Liver (tissue), 8 donors: ENCODE measurements at regions not wholly inside any gene's neighbourhood (a gene's known extent, or its start where the extent isn't known, plus 50 kb on each side); places are given as distances from the start of the nearest gene placed in this dataset.

Source experiments
- DNase-seq: peaks from one replicate; pipeline ENCODE4 v3.0.0-alpha.2; 2017; ENCODE audit warnings: low spot score
- H3K27ac ChIP-seq, 2 donors: one replicate each; pipeline ENCODE4 v1.7.0; 2013; ENCODE audit warnings: inconsistent platforms in 2 of 2, low read length in 2 of 2, control low read depth in 1 of 2, low read depth in 1 of 2, mild to moderate bottlenecking in 1 of 2
- H3K27me3 ChIP-seq, 4 donors: one replicate each; pipeline versions ENCODE4 v1.6.1 to v1.7.0; 2013; ENCODE audit warnings: low read length in 3 of 4, inconsistent platforms in 1 of 4, mild to moderate bottlenecking in 1 of 4, moderate library complexity in 1 of 4; ENCODE audit not compliant: control insufficient read depth in 4 of 4, insufficient read depth in 4 of 4
- H3K36me3 ChIP-seq, 4 donors: one replicate each; pipeline versions ENCODE4 v1.6.1 to v1.7.0; 2013; ENCODE audit warnings: low read length in 3 of 4, mild to moderate bottlenecking in 3 of 4, low read depth in 1 of 4, moderate library complexity in 1 of 4; ENCODE audit not compliant: control insufficient read depth in 4 of 4, insufficient read depth in 3 of 4
- H3K4me1 ChIP-seq, 4 donors: one replicate each; pipeline versions ENCODE4 v1.6.1 to v1.7.0; 2013; ENCODE audit warnings: low read length in 3 of 4, mild to moderate bottlenecking in 3 of 4, moderate library complexity in 1 of 4; ENCODE audit not compliant: control insufficient read depth in 4 of 4, insufficient read depth in 4 of 4
- H3K4me3 ChIP-seq, 3 donors: one replicate each; pipeline versions ENCODE4 v1.6.1 to v1.7.0; 2013; ENCODE audit warnings: low read length in 3 of 3, control low read depth in 1 of 3, low read depth in 1 of 3, mild to moderate bottlenecking in 1 of 3
- H3K9ac ChIP-seq, 2 donors: one replicate each; pipeline ENCODE4 v1.7.0; 2013; ENCODE audit warnings: low read length in 2 of 2, mild to moderate bottlenecking in 2 of 2, moderate library complexity in 2 of 2, control low read depth in 1 of 2, low read depth in 1 of 2
- H3K9me3 ChIP-seq, 4 donors: one replicate each; pipeline versions ENCODE4 v1.6.1 to v1.7.0; 2013; ENCODE audit warnings: low read length in 3 of 4; ENCODE audit not compliant: control insufficient read depth in 4 of 4
- ATF3 ChIP-seq: IDR thresholded peaks from 2 replicates; pipeline ENCODE4 v1.6.1; 2016; ENCODE audit warnings: antibody characterized with exemption
- CTCF ChIP-seq: fragments of 150-350 bp; IDR thresholded peaks from 2 replicates; pipeline ENCODE4 v1.5.1; 2017; ENCODE audit warnings: improper control_type of control experiment, low read depth, low read length; ENCODE audit not compliant: missing input control
- FOXA1 ChIP-seq: IDR thresholded peaks from 2 replicates; pipeline ENCODE4 v1.6.1; 2016; ENCODE audit warnings: antibody characterized with exemption
- FOXA2 ChIP-seq: IDR thresholded peaks from 2 replicates; pipeline ENCODE4 v1.6.1; 2016; ENCODE audit warnings: antibody characterized with exemption
- HNF4A ChIP-seq, 2 donors: conservative IDR thresholded peaks; 2 replicates each; pipeline ENCODE4 v1.6.1; 2016; ENCODE audit warnings: antibody characterized with exemption in 2 of 2, mild to moderate bottlenecking in 2 of 2
- HNF4G ChIP-seq: IDR thresholded peaks from 2 replicates; pipeline ENCODE4 v1.6.1; 2016; ENCODE audit warnings: antibody characterized with exemption
- RXRA ChIP-seq, 2 donors: IDR thresholded peaks; 2 replicates each; pipeline ENCODE4 v1.6.1; 2017 to 2018; ENCODE audit warnings: antibody characterized with exemption in 2 of 2, mild to moderate bottlenecking in 1 of 2
- YY1 ChIP-seq: IDR thresholded peaks from 2 replicates; pipeline ENCODE4 v1.6.1; 2016; ENCODE audit warnings: antibody characterized with exemption, mild to moderate bottlenecking
- WGBS: extraction: QIAGEN DNeasy Blood & Tissue Kit; methylation state at CpG from one replicate; pipeline ENCODE4 v1.1.7; 2013; 5-methylcytosine and 5-hydroxymethylcytosine counted together
- TF ChIP-seq, protein P1 (sequence below): IDR thresholded peaks from 2 replicates; pipeline ENCODE4 v1.6.1; 2016; ENCODE audit warnings: antibody characterized with exemption
- donor health status: healthy.
- donor health status: healthy.
- donor health status: healthy.
- donor health status: healthy.
- donor health status: healthy.

DNA sequence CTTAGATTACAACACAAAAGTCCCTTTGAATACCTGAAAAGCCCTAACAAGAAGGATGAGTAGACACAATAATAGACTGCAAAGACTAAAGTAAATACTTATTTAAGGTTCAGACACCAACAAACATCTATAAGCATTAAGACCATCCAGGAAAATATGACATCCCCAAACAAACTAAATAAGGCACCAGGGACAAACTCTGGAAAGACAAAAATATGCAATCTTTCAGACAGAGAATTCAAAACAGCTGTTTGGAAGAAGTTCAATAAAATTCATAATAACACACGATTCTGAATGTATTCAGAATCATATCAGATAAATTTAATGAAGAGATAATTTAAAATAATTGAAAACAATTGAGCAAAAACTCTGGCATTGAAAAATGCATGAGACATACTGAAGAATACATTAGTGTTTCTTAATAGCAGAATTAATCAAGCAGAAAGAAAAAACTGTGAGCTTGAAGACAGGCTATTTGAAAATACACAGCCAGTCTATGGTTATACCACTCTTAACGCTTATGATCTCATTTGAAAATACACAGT lies 1388.8 kb downstream of the DSC3 start (continued):
- TF ChIP-seq CTCF, result no peak

GRCh38 chr18:29652797-29653196 lies 1389.7 kb downstream of the DSC3 start:
- no peak overlapping the region for H3K27ac ChIP-seq
- no peaks in the 10 kb centered on the region for H3K27me3 ChIP-seq
- H3K4me3 ChIP-seq, result no peak overlapping the region
- no peaks in the 10 kb centered on the region for H3K9me3 ChIP-seq
- no peak for DNase-seq
- peaks cover 0 to 13% (median 1%) of the 10 kb centered on the region in 4 donors for H3K4me1 ChIP-seq
- 84% methylated on average over 2 of the region's 2 CpGs for WGBS
- H3K9ac ChIP-seq, result no peak overlapping the region
- TF ChIP-seq YY1, result no peak
- no peak for TF ChIP-seq FOXA1
- TF ChIP-seq FOXA2, result no peak
- H3K36me3 ChIP-seq, result no peaks in the 10 kb centered on the region

- no peak for DNase-seq
- TF ChIP-seq ATF3, result no peak
- no peaks in the 10 kb centered on the region for H3K27me3 ChIP-seq
- H3K36me3 ChIP-seq, result no peaks in the 10 kb centered on the region
- peaks cover 0 to 20% (median 3%) of the 10 kb centered on the region in 4 donors for H3K4me1 ChIP-seq
- H3K4me3 ChIP-seq, result no peak overlapping the region
- no peaks in the 10 kb centered on the region for H3K9me3 ChIP-seq
- whole genome bisulfite sequencing, result 86% methylated on average over 3 of the region's 3 CpGs
- H3K9ac ChIP-seq, result no peak overlapping the region
- no peak overlapping the region for H3K27ac ChIP-seq
Measured at GRCh38 chr18:29651122-29651680, 1391.3 kb downstream of the DSC3 start.

DNA sequence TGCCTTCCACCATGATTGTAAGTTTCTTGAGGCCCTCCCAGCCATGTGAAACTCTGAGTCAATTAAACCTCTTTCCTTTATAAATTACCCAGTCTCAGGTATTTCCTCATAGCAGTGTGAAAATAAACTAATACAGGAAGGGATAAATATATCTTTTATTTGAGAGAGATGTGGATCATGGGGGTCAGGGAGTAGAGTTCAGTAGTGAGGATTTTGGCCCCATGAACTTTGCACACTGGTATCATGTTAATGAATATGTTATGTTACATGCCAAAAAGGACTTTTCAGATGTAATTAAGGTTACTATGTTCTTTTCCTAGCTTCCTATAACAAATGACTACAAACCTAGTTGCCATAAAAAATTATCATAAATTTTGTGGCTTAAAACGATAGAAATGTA lies 1393.7 kb downstream of the DSC3 start:
- H3K27me3 ChIP-seq, result no peaks in the 10 kb centered on the region
- H3K36me3 ChIP-seq, result no peaks in the 10 kb centered on the region
- no peaks in the 10 kb centered on the region for H3K9me3 ChIP-seq
- TF ChIP-seq HNF4A (conservative IDR thresholded peaks at IDR 0.05) (peak; percentile 73 to 80), HNF4G (no peak), RXRA (IDR thresholded peaks at IDR 0.05) (peak in 1 of 2 donors; percentile 63), ATF3 (no peak)
- TF ChIP-seq, protein P1, sequence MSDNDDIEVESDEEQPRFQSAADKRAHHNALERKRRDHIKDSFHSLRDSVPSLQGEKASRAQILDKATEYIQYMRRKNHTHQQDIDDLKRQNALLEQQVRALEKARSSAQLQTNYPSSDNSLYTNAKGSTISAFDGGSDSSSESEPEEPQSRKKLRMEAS, result no peak
- no peak overlapping the region for H3K4me3 ChIP-seq
- 21% methylated on average over 1 of the region's 1 CpG for WGBS
- peaks cover 0 to 20% (median 3%) of the 10 kb centered on the region in 4 donors for H3K4me1 ChIP-seq
- no peak for DNase-seq
- H3K9ac ChIP-seq, result no peak overlapping the region
- H3K27ac ChIP-seq, result no peak overlapping the region
